DMS 273 treated with DMSO at 0.1 percent for 48 hours (cell line): ENCODE measurements at regions not wholly inside any gene's neighbourhood (a gene's known extent, or its start where the extent isn't known, plus 50 kb on each side); places are given as distances from the start of the nearest gene placed in this dataset.

Experiments
- DNase-seq: peaks from one replicate; lab custom pipeline; 2025; lab: John Stamatoyannopoulos, UW

GRCh38 chr4:164501074-164501473 is 252.9 kb upstream of the SMIM31 start:
- DNase-seq, result no peak

- DNase-seq, result no peak
These were observed 250.1 kb upstream of the SMIM31 start for GRCh38 chr4:164503874-164504273.

- DNase-seq, result no peak
These were observed 245.8 kb upstream of the SMIM31 start for GRCh38 chr4:164508097-164508496.

GRCh38 chr4:164508771-164509170 is 245.2 kb upstream of the SMIM31 start:
- no peak for DNase-seq

- DNase-seq, result no peak
These were observed 244.0 kb upstream of the SMIM31 start for GRCh38 chr4:164509951-164510350.

- no peak for DNase-seq
These were observed 241.8 kb upstream of the SMIM31 start for GRCh38 chr4:164512124-164512523.

GRCh38 chr4:164514765-164515164 is 239.2 kb upstream of the SMIM31 start:
- no peak for DNase-seq

- DNase-seq, result no peak
These were observed 229.1 kb upstream of the SMIM31 start for GRCh38 chr4:164524789-164525188.

- DNase-seq, result no peak
These were observed 226.9 kb upstream of the SMIM31 start for GRCh38 chr4:164526933-164527583.

- no peak for DNase-seq
These were observed 224.9 kb upstream of the SMIM31 start for GRCh38 chr4:164529058-164529457.

GRCh38 chr4:164529486-164529885 is 224.4 kb upstream of the SMIM31 start:
- DNase-seq, result no peak

- DNase-seq, result no peak
These were observed 222.6 kb upstream of the SMIM31 start for GRCh38 chr4:164531336-164531735.

GRCh38 chr4:164536814-164537213 is 217.1 kb upstream of the SMIM31 start:
- no peak for DNase-seq

- DNase-seq, result no peak
These were observed 215.8 kb upstream of the SMIM31 start for GRCh38 chr4:164538097-164538496.

GRCh38 chr4:164540987-164541386 is 212.9 kb upstream of the SMIM31 start:
- no peak for DNase-seq

- no peak for DNase-seq
These were observed 211.5 kb upstream of the SMIM31 start for GRCh38 chr4:164542431-164542830.

GRCh38 chr4:164550989-164551712 is 202.8 kb upstream of the SMIM31 start:
- no peak for DNase-seq

- DNase-seq, result no peak
These were observed 202.3 kb upstream of the SMIM31 start for GRCh38 chr4:164551713-164552040.

- DNase-seq, result no peak
These were observed 182.1 kb upstream of the SMIM31 start for GRCh38 chr4:164571593-164572390.

- no peak for DNase-seq
These were observed 181.1 kb upstream of the SMIM31 start for GRCh38 chr4:164572877-164573279.

- no peak for DNase-seq
These were observed 178.1 kb upstream of the SMIM31 start for GRCh38 chr4:164575861-164576260.

GRCh38 chr4:164579270-164579942 is 174.5 kb upstream of the SMIM31 start:
- no peak for DNase-seq

GRCh38 chr4:164591666-164592065 is 162.3 kb upstream of the SMIM31 start:
- DNase-seq, result no peak
